ENCODE measurements at regions not wholly inside any gene's neighbourhood (a gene's known extent, or its start where the extent isn't known, plus 50 kb on each side); places are given as distances from the start of the nearest gene placed in this dataset.

DNA sequence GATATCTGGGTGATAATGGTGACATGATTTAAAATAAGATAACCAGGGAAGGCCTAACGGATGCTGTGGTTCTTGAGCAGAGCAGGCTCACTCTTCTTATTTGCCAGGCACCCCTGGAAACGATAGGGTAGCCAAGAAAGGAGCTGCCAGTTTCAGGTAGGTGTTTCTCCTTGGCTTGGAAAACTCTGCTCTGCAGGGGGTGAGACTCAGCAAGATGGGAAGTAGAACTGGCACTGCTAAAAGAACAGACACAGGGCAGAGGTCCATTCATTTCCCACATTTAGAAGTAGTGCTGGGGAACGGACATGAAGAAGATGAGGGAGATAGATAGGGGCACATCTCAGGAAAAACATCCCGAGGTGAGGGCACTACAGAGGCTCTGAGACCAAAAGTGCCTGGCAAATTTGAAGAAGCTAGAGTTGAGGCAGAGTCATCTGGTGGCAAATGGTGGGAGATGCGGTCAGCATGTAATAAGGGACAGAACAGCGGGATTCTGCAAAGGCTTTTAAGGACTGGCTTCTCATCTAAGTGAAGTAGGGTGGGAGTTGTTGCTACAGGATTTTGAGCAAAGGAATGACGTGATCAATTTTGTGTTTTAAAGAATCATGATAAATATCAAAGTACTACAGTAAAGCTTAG is 323.4 kb upstream of the PLSCR5 start:
- TF ChIP-seq, protein P1, sequence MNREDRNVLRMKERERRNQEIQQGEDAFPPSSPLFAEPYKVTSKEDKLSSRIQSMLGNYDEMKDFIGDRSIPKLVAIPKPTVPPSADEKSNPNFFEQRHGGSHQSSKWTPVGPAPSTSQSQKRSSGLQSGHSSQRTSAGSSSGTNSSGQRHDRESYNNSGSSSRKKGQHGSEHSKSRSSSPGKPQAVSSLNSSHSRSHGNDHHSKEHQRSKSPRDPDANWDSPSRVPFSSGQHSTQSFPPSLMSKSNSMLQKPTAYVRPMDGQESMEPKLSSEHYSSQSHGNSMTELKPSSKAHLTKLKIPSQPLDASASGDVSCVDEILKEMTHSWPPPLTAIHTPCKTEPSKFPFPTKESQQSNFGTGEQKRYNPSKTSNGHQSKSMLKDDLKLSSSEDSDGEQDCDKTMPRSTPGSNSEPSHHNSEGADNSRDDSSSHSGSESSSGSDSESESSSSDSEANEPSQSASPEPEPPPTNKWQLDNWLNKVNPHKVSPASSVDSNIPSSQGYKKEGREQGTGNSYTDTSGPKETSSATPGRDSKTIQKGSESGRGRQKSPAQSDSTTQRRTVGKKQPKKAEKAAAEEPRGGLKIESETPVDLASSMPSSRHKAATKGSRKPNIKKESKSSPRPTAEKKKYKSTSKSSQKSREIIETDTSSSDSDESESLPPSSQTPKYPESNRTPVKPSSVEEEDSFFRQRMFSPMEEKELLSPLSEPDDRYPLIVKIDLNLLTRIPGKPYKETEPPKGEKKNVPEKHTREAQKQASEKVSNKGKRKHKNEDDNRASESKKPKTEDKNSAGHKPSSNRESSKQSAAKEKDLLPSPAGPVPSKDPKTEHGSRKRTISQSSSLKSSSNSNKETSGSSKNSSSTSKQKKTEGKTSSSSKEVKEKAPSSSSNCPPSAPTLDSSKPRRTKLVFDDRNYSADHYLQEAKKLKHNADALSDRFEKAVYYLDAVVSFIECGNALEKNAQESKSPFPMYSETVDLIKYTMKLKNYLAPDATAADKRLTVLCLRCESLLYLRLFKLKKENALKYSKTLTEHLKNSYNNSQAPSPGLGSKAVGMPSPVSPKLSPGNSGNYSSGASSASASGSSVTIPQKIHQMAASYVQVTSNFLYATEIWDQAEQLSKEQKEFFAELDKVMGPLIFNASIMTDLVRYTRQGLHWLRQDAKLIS (CRISPR knock-in tag; IDR thresholded peaks at IDR 0.05; ENCODE audit: borderline replicate concordance): no peak
- TF ChIP-seq, protein P2, sequence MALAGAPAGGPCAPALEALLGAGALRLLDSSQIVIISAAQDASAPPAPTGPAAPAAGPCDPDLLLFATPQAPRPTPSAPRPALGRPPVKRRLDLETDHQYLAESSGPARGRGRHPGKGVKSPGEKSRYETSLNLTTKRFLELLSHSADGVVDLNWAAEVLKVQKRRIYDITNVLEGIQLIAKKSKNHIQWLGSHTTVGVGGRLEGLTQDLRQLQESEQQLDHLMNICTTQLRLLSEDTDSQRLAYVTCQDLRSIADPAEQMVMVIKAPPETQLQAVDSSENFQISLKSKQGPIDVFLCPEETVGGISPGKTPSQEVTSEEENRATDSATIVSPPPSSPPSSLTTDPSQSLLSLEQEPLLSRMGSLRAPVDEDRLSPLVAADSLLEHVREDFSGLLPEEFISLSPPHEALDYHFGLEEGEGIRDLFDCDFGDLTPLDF (CRISPR knock-in tag; IDR thresholded peaks at IDR 0.05): no peak
- TF ChIP-seq, protein P3, sequence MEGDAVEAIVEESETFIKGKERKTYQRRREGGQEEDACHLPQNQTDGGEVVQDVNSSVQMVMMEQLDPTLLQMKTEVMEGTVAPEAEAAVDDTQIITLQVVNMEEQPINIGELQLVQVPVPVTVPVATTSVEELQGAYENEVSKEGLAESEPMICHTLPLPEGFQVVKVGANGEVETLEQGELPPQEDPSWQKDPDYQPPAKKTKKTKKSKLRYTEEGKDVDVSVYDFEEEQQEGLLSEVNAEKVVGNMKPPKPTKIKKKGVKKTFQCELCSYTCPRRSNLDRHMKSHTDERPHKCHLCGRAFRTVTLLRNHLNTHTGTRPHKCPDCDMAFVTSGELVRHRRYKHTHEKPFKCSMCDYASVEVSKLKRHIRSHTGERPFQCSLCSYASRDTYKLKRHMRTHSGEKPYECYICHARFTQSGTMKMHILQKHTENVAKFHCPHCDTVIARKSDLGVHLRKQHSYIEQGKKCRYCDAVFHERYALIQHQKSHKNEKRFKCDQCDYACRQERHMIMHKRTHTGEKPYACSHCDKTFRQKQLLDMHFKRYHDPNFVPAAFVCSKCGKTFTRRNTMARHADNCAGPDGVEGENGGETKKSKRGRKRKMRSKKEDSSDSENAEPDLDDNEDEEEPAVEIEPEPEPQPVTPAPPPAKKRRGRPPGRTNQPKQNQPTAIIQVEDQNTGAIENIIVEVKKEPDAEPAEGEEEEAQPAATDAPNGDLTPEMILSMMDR (IDR thresholded peaks at IDR 0.05): no peak
- TF ChIP-seq SP1 (CRISPR knock-in tag; conservative IDR thresholded peaks at IDR 0.05): no peak
- no peak for TF ChIP-seq ZNF121 (CRISPR knock-in tag; IDR thresholded peaks at IDR 0.05)
- no peak for TF ChIP-seq ZNF263 (CRISPR knock-in tag; IDR thresholded peaks at IDR 0.05; ENCODE audit: low read depth)
- TF ChIP-seq, protein P4, sequence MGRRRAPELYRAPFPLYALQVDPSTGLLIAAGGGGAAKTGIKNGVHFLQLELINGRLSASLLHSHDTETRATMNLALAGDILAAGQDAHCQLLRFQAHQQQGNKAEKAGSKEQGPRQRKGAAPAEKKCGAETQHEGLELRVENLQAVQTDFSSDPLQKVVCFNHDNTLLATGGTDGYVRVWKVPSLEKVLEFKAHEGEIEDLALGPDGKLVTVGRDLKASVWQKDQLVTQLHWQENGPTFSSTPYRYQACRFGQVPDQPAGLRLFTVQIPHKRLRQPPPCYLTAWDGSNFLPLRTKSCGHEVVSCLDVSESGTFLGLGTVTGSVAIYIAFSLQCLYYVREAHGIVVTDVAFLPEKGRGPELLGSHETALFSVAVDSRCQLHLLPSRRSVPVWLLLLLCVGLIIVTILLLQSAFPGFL (CRISPR knock-in tag; IDR thresholded peaks at IDR 0.05; ENCODE audit: borderline replicate concordance): no peak
- TF ChIP-seq NFE2L1 (CRISPR knock-in tag; IDR thresholded peaks at IDR 0.05): no peak
- TF ChIP-seq, protein P5, sequence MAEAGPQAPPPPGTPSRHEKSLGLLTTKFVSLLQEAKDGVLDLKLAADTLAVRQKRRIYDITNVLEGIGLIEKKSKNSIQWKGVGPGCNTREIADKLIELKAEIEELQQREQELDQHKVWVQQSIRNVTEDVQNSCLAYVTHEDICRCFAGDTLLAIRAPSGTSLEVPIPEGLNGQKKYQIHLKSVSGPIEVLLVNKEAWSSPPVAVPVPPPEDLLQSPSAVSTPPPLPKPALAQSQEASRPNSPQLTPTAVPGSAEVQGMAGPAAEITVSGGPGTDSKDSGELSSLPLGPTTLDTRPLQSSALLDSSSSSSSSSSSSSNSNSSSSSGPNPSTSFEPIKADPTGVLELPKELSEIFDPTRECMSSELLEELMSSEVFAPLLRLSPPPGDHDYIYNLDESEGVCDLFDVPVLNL (CRISPR knock-in tag; IDR thresholded peaks at IDR 0.05; ENCODE audit: borderline replicate concordance, low read depth): no peak
- TF ChIP-seq NR2C2 (CRISPR knock-in tag; IDR thresholded peaks at IDR 0.05): no peak
- TF ChIP-seq, protein P6, sequence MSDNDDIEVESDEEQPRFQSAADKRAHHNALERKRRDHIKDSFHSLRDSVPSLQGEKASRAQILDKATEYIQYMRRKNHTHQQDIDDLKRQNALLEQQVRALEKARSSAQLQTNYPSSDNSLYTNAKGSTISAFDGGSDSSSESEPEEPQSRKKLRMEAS (CRISPR knock-in tag; IDR thresholded peaks at IDR 0.05): no peak

Data from WTC11 (cell line).